AG09319 (cell line): ENCODE measurements at regions not wholly inside any gene's neighbourhood (a gene's known extent, or its start where the extent isn't known, plus 50 kb on each side); places are given as distances from the start of the nearest gene placed in this dataset.

ENCODE experiments used
- DNase-seq: peaks from one replicate; pipeline ENCODE4 v3.0.0-alpha.2; 2010; ENCODE audit warnings: low read depth; ENCODE audit errors: extremely low read depth
- TF ChIP-seq, protein P1 (sequence below): IDR thresholded peaks from 2 replicates; pipeline ENCODE4 v1.5.1; 2011; ENCODE audit warnings: low read depth, mild to moderate bottlenecking, inconsistent platforms, low read length, moderate library complexity

DNA sequence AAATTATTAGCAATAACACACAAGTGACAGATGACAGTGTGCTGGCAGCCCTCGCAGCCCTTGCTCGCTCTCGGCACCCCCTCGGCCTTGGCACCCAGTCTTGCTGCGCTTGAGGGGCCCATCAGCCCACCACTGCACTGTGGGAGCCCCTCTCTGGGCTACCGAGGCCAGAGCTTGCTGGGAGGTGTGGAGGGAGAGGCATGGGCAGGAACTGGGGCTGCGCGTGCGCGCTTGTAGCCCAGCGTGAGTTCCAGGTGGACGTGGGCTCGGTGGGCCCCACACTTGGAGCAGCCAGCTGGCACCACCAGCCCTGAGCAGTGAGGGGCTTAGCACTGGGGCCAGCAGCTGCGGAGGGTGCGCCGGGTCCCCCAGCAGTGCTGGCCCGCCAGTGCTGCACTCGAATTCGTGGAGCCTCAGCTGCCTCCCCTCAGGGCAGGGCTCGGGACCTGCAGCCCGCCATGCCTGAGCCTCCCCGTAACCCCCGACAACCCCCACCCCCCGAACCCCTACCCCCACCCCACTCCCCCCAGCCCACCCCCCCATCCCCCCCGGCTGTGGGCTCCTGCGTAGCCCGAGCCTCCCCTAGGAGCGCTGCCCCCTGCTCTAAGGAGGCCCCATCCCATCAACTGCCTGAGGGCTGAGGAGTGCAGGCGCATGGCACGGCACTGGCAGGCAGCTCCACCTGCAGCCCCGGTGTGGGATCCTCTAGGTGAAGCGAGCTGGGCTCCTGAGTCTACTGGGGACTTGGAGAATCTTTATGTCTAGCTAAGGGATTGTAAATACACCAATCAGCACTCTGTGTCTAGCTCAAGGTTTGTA is 240.9 kb downstream of the TRIM36 start:
- DNase-seq = no peak
- TF ChIP-seq, protein P1, sequence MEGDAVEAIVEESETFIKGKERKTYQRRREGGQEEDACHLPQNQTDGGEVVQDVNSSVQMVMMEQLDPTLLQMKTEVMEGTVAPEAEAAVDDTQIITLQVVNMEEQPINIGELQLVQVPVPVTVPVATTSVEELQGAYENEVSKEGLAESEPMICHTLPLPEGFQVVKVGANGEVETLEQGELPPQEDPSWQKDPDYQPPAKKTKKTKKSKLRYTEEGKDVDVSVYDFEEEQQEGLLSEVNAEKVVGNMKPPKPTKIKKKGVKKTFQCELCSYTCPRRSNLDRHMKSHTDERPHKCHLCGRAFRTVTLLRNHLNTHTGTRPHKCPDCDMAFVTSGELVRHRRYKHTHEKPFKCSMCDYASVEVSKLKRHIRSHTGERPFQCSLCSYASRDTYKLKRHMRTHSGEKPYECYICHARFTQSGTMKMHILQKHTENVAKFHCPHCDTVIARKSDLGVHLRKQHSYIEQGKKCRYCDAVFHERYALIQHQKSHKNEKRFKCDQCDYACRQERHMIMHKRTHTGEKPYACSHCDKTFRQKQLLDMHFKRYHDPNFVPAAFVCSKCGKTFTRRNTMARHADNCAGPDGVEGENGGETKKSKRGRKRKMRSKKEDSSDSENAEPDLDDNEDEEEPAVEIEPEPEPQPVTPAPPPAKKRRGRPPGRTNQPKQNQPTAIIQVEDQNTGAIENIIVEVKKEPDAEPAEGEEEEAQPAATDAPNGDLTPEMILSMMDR = no peak

GRCh38 chr5:114924769-114925168 is 244.9 kb downstream of the TRIM36 start:
- TF ChIP-seq, protein P1 = no peak
- DNase-seq = no peak

GRCh38 chr5:114912189-114912920 is 257.4 kb downstream of the TRIM36 start:
- no peak for DNase-seq
- TF ChIP-seq, protein P1 = no peak

GRCh38 chr5:114910727-114911126 is 259.0 kb downstream of the TRIM36 start:
- DNase-seq = no peak
- TF ChIP-seq, protein P1 = no peak

GRCh38 chr5:114909424-114909823 is 260.3 kb downstream of the TRIM36 start:
- DNase-seq = no peak
- TF ChIP-seq, protein P1 = no peak

DNA sequence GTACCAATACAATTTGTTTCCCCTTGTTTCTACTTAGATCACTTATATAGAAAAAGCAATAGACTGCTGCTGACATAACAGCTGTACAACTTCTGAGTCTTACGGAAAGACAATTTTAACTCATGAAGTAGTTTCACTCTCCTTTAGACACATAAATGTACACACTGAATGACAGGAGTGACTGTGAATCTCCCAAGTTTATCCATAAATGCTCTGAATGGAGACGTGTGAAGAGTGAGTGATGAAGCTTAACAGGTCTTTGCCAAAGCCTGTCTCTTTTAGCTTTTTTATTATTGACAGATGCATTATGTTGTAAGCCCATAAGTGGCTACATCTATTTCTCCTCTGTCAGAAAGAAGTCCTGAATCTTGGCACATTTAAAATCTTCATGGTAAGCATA is 265.9 kb downstream of the TRIM36 start:
- TF ChIP-seq, protein P1 = no peak
- DNase-seq = no peak

DNA sequence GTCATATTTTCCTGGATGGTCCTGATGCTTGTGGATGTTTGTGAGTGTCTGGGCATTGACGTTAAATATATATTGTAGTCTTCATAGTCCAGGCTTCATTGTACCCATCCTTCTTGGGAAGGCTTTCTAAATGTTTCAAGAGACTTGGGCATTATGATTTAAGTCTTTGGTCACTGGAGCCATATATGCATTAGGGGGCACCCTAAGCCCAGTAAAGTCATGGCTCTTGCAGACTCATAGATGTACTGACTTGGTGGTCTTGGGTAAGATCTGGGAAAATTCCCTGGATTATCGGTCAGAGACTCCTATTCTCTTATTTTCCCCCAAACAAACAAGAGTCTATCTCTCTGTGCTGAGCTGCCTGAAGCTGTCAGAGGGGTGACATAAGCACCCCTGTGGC is 271.1 kb downstream of the TRIM36 start:
- no peak for DNase-seq
- TF ChIP-seq, protein P1 = no peak
